GM19438 (cell line): ENCODE measurements at regions not wholly inside any gene's neighbourhood (a gene's known extent, or its start where the extent isn't known, plus 50 kb on each side); places are given as distances from the start of the nearest gene placed in this dataset.
"Not testable (repeated sequence)": the region's sequence is repeated elsewhere in the genome, so short reads cannot be mapped to it uniquely, and the experiment has no call there.

Experiments
- ATAC-seq: cut with Tn5 transposase; IDR thresholded peaks from one replicate; pipeline ENCODE4 v1.9.1; 2021; ENCODE audit warnings: low read depth; ENCODE audit not compliant: unreplicated experiment

DNA sequence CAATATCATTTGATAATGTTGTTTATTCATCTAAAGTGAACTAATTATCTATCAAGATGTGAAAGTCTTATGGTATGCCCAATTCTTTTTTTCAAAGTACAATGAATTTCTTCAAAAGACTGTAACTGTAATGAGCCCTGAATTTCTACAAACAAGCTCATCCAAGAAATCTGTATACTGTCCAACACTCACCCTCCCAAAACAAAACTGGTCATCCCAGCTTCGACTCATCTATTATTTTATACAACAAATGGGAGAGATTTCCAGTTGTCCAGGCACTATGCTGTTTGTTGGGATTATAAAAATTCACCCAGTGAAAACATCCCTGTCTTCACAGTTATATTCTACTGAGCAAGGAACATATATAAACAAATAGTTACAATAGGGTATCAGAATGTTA is 806.9 kb downstream of the TNS3 start:
- no peak for ATAC-seq

DNA sequence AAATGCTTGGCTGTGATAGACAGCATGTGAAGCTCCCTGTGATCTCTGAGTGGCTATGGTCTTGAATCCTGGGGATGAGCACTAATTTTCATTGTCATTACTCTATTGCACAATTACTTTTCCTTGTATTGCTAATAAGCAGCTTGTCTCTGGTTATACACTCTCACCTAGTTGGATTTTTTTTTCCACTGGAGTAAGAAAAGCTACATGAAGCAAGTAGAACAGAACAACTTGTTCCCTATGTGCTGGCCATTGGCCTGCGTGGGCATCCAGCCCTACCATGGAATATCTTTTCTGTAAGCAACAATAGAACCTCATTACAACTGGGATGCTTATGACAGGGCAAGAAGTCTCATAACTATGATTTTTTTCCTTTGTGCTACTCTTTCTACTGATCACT is 807.4 kb downstream of the TNS3 start:
- no peak for ATAC-seq

DNA sequence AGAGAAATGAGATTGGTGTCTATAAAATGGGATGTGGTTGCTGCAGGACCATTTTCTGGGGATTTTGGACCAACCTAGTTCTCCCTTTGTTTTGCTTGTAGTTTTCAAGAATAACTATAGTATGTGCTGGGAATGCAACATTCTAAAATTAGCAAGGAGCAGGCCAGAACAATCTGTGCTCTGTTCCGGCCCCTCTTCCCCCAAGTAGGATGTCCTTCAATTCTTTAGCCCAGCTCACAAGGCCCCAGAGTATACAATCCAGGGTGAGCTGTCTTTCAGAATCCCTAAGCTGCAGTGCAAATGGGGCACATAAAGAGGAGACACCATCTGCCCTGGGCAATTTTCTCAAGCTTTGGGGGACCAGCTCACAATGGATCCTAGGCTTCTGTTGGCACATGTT is 809.1 kb downstream of the TNS3 start:
- ATAC-seq = no peak

DNA sequence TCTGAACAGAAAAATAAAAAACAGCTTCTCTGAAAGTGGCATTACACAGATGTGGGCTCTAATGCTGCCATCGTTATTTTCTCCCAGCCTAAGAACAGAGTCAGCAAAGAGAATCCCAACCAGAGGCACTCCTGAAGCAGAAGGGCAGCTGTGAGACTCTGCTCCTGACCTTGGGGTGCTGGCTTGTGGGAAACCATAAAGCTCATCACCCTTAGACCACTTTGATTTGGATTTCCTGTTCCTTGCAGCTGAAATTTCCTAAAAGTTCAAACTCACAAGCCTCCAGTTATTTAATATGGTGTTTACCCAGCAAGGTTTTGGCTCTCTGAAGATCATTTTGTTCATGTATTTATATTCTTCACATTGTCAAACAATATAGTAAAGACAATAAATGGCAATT is 814.8 kb downstream of the TNS3 start:
- no peak for ATAC-seq

DNA sequence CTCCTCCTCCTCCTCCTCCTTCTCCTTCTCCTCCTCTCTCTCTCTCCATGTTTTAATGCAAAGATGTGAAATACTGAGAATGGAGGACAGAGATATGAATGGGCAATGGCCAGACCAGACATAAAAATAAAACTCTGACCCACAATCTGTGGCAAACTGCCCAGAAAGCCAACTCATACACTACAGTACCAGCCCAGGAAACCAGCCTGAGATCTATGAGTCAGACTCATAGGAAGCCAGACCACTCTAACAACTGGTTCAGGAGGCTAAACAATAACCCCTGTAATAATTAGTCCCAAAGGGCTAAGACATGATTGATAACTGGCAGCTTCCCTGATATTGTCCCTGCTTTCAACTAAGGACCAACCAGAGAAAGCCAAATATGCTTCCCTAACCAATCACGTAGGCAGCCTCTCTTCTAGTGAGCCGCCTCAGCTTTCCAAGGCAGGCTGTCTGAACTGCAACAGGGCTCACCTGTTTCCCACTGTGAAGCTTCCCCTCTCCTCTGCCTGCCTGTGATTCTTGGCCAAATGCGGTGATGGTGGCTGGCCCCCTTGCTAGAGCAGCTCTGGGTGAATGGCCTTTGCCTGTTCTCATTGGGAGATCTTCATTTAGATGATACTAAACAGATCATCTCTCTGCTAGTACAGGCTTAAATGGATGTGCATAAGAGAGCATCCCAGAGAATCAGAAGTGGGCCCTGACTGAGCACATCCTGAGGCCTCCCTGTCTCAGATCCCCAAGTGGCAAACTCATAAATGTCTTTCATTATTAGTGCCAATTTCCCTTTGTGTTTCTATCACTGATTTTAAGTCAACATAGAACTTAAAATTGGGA is 817.6 kb downstream of the TNS3 start:
- no peak for ATAC-seq

DNA sequence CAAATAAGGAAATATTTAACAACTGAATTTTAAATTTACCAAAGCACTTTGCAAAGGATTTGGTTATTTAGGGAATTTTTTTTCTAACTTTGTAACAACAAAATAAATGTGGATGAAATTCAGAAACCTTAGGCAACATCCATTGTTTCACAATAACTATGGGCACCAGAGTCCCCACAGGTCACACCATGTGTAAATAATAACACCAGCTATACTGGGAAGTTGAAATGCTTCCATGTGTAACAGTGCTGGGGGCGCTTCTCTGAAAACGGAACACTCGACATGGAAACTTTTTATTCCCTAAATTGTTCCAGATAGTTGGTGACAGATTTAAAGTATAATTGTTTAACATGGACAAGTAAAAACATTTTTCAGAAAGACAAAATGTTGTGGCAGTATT is 818.6 kb downstream of the TNS3 start:
- ATAC-seq = no peak

DNA sequence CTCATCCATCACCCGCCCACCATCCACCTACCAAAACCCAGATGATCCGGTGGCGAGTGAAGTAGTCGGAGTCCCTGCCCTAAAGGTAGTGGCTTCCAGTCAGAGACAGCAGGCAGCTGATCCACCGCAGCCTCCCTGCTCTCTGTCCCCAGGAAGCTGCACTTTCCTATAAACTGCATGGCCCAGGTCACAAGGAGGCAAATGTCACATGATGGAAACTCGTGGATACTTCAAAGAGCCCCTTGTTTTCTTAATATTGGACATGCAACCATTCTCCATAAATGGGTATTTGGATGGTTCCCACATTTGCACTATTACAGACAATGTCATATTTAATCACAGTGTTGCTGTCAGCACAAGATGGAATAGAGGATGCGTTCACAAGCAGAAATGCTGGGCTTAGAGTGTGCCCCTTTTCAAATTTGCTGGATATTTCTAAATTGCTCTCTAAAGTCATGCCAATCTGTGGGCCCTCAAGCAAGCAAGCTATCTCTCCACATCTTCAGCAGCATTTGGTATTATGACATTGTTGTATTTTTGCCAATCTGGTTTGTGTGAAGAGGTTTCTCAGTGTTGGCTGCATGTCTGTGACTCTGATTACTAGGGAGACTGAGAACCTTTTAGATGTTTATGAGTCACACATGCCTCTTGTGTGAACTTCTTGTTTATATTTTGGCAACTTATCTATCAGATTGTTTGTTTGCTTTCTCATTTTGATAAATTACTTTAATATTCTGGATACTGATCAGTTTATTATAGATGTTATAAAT is 822.0 kb downstream of the TNS3 start:
- ATAC-seq = no peak

DNA sequence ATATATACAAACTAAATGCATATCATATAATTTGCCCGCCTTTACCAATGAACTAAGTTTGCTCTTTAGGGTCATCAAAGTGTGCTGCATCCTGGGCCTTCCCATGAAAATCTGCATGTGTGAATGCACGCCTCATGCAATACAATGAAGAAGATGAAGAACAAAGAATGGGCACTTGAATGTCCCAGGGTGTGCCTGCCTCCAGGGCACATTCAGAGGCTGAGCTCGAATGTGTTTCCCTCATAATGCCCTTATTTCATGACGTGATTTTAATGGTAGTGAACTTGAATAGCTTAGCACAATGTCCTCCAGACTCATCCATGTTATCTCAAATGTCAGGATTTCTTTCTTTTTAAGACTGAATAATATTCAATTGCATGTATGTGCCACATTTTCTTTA is 824.9 kb downstream of the TNS3 start:
- ATAC-seq = no peak

DNA sequence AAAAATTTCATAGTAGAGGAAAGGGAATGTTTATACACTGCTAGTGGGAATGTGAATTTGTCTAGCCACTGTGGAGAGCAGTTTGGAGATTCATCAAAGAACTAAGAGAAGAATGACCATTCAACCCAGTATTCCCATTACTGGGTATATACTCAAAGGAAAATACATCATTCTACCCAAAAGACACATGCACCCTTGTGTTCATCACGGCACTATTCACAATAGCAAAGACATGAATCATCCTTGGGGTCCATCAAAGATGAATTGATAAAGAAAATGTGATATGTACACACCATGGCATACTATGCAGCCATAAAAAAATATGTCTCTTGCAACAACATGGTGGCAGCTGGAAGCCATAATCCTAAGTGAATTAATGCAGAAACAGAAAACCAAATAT is 825.7 kb downstream of the TNS3 start:
- ATAC-seq = no peak

DNA sequence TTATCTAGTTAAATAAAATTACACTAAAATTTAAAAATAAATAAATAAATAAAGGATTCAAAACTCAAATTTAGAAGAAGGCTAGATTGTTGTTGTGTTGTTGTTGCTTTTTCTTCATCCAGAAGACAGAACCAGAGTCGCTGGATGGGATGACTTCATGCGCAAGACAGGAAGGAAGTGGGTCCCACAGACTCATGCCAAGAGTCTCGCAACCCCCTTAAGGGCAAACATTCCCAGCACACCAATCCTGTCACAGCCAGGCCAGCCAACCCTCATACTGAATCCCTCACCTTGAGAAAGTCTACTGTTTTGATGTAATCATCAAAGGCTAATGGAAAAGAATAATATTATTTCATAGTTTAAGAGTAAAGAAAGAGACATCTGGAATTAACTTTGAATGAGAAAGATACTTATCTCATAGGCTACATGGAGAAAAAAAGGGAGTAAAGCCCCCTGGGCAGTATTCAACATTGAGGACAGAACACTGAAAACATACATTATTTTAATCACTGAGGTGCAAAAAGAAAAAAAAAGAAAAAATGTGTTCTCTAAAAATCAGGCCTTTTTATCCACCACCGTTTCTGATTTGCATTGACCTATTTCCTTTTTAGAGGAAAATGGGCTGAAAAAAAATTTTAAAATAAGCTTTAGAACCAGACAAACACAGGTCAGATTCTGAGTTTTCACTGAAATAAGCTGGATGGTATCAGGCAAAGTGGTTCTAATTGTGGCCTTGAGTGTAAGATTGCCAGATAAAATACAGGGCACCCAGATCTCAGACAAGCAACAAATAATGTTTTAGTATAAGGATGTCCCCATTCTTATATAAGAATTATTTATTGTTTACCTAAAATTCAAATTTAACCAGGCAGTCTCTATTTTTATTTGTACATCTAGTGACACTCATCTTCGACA is 826.5 kb downstream of the TNS3 start:
- ATAC-seq = no peak

DNA sequence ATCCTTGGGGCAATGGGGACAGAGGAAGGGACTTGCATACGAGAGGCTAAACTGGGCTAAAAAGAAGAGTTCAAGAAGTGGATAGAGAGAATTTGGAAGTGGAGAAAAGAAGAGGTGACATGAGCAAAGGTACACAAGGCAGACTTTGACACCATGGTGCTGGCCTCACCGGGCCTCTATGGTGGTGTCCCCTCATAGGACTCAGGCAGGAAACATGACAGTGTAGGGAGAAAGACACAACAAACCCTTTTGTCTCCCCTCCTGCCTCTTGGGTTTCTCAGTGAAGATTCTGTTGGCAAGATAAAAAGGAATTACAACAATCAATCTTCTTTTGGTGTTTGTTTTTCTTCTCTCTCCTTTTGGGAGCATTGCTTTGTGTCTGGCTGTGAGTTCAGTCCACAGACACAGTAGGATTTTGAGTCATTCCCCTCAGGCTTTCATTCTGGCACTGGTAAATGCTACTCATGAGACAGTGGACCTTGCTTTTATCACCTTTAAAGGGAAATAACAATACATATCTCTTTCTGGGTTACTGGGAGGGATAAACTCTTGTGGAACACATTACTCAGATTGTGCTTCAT is 827.7 kb downstream of the TNS3 start:
- no peak for ATAC-seq

DNA sequence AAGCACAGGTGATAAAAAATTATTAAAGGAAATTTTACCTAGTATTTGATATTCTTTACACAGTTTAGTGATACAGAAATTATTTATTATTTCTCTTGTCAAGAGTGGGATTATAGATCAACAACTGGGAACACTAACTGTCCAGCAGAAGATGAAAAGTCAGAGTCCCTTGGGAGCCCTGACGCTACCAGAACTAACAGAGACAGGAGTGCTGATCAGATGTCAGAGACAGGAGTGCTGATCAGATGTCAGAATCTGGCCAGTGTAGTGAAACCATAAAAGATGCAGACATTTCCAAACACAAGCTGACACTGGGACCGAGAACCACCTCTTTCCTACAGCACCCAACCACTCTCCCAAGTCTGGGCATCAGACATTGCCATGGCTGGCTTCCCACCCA is 828.2 kb downstream of the TNS3 start:
- no peak for ATAC-seq

DNA sequence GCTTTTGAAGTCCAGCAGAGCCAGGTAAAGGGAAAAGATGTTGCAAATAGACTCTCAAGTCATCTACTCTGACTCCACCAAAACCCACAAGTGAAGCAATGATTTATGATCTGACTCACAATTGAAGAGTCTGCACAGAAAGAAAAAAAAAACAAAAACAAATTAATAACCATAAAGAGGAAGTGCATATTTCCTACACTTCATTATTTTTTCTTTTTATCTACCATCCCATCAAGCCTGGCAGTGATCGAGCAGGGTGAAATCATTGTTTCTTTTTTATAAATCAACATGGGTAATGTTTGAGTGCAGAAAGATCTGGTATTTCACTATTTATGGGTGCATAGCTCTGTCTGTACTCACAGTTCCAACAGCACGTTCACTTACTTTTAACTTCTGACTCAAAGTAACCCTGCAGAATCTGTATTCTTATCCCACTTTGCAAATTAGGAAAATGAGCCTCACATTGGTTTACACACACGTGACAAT is 829.0 kb downstream of the TNS3 start:
- no peak for ATAC-seq

DNA sequence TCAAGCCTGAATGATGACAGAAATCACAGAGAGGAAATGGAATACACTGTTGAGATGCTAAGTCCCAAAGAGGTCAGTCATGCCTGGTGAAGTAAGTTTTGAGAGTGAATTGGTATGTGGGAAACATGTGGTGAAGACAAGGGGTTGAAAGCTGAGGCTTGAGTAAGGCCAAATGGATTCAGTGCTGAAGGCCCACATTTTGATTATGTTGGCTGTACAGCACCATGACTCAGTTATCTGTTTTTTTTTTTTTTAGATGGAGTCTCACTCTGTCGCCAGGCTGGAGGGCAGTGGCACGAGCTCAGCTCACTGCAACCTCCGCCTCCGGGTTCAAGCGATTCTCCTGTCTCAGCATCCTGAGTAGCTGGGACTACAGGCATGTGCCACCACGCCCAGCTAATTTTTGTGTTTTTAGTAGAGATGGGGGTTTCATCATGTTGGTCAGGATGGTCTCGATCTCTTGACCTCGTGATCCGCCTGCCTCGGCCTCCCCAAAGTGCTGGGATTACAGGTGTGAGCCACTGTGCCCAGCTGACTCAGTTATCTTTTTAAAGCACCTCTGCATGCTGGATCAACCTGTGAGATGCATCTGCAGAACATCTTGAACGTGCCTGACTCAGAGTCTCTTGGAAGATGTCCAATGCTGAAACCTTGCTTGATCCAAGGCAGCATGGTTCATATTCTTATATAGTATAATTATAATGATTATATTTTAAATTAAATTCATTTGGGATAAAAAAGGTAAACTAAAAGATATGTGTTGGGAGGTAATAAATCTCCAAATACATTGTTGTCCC is 829.8 kb downstream of the TNS3 start:
- not testable (repeated sequence) for ATAC-seq

DNA sequence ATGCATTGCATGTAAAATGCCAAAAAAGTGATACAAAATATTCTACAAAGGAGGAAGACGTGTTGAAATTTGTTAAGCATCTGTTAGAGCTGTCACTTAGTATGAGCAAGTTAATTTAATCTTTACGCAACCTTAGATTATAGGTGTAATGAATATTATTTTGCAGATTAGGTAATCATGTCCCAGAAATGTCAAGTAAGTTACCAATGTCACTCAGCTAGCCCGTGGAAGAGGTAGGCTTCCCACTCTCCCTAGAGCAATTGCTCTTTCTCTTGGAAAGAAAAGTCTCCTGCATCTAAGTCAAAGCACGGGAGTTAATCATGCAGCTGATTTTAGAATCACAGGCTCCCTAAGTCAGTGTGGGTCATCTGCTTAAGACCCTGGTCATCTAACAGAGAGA is 830.4 kb upstream of the IGFBP3 start:
- no peak for ATAC-seq

DNA sequence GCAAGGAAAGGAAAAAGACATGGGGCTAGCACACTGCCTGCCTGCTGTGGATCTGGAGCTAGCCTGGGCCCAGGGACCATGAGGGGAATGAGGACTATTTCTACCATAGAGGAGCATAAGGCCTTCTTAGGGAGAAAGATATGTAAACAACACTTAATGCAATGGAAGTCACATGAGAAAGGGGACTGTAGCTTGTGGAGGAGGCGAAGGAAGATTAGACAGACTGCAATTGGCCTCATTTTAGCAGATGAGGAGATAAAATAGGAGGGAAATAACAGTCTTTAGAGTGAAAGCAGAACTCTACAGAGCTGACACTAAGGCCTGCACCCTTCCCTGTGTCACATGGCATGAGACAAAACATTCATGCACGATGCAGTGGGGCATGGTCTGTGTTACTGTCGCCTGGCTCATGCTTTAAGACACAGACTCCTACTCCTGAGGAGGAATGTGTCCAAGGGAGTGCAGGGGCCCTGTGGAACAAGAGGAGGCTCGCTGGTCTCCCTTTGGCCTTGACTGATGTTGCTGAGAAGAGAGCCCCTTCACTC is 829.3 kb upstream of the IGFBP3 start:
- no peak for ATAC-seq

DNA sequence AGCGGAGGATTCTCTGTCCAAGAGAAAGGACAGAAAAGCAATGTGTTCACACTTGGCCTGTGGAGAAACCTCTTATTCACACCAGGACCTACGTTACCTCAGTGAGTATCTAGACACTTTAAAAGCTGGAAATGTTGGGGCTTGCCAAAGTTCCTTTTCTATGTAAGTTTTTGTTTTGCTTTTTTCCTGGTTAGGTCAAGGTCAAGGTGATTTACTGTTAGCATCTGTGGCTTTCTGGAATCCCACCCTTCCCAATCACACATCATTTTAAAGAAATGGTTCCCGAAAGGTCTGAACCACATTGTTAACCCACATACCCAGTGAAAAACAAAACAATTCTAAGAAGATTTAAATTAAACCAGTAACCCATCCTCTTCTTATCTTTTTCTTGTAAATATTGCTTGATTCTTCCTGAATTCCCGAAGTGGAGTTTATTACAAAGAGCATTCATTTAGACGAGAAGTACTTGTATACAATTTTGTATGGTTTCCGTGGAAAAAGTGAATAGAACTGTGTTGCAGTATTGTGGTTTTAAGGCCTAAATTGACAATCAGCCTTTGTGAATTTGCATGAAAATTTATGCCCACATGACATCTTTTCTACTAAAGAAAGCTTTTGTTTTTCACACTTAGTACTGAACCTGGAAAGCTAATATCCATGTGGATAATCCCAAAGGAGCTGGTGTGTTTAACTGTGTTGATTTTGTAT is 827.0 kb upstream of the IGFBP3 start:
- ATAC-seq = no peak

DNA sequence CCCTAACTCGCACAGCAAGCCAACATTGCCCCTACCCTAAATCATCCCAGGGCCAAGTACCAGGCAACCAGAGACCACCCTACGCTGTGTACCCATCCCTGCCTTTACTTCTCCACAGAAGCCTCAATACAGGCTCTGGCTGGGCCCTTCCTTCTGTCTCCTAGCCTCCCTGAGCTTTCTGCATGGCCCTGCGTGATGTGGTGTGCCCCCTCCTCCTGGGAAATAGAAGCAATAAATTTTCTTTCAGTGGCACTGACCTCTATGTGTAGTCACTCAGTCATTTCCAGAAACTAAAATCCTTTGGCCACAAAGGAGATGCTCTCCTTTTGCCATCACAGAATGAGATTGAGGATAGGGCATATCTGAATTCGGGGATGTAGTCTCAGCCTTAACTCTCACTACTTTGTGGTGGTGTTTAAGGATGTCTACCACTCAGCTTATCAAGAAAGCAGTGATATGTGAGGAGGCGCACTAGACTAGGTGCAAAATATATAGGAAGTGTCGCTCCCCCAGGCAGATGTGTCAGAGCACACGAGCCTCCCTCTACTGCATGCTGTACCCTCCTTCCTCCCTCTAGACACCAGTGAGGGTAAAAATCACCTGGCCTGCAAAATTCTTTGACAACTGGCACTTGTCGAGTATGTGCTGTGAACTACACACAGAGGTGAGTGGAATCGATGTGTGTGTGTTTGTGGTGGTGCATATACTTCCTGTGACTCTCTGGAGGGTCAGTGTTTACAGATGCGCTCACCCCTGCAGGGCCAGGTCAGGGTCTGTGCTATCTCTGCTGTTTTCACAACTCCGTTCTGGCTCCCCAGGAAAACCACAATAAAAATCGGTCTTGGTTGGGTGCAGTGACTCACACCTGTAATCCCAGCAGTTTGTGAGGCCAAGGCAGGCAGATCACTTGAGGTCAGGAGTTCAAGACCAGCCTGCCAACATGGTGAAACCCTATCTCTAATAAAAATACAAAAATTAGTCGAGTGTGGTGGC is 825.9 kb upstream of the IGFBP3 start:
- no peak for ATAC-seq
